DND-41 (cell line): ENCODE measurements at regions not wholly inside any gene's neighbourhood (a gene's known extent, or its start where the extent isn't known, plus 50 kb on each side); places are given as distances from the start of the nearest gene placed in this dataset.

Source experiments
- EZH2 ChIP-seq: IDR thresholded peaks from 3 replicates; pipeline ENCODE4 v1.6.1; 2012; ENCODE audit warnings: borderline replicate concordance, low read depth, mild to moderate bottlenecking, moderate library complexity, low read length, inconsistent platforms; ENCODE audit not compliant: severe bottlenecking
- TF ChIP-seq, protein P1 (sequence below): IDR thresholded peaks from 2 replicates; pipeline ENCODE4 v1.5.1; 2012; ENCODE audit warnings: borderline replicate concordance, low read length, moderate library complexity, mild to moderate bottlenecking; ENCODE audit not compliant: poor library complexity, severe bottlenecking; ENCODE audit errors: extremely low read depth

DNA sequence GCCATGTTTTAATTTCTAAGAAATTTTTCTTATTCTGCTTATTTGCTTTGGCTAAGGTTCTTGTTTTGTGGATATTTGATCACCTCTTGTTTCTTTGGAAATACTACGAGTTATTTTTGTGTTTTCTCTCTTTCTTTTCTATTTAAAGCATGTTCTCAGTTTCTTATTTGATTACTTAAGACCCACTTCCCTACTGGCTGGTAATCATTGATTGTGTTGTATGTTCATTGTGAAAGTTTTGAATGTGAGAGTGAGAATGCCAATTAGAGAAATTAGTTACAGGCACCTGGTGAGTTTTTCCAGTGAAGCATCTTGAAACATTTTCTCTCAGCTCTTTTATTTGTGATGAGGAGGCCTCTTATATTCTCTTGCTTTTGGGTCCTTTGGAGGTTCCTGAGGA lies 226.7 kb upstream of the MC4R start:
- TF ChIP-seq, protein P1, sequence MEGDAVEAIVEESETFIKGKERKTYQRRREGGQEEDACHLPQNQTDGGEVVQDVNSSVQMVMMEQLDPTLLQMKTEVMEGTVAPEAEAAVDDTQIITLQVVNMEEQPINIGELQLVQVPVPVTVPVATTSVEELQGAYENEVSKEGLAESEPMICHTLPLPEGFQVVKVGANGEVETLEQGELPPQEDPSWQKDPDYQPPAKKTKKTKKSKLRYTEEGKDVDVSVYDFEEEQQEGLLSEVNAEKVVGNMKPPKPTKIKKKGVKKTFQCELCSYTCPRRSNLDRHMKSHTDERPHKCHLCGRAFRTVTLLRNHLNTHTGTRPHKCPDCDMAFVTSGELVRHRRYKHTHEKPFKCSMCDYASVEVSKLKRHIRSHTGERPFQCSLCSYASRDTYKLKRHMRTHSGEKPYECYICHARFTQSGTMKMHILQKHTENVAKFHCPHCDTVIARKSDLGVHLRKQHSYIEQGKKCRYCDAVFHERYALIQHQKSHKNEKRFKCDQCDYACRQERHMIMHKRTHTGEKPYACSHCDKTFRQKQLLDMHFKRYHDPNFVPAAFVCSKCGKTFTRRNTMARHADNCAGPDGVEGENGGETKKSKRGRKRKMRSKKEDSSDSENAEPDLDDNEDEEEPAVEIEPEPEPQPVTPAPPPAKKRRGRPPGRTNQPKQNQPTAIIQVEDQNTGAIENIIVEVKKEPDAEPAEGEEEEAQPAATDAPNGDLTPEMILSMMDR, result no peak
- TF ChIP-seq EZH2, result no peak
